GM19463 (cell line): ENCODE measurements at regions not wholly inside any gene's neighbourhood (a gene's known extent, or its start where the extent isn't known, plus 50 kb on each side); places are given as distances from the start of the nearest gene placed in this dataset.
A peak's percentile ranks its signal among the peaks of the same experiment; 100 is the strongest.

ENCODE experiments used
- ATAC-seq: cut with Tn5 transposase; IDR thresholded peaks from one replicate; pipeline ENCODE4 v1.9.1; 2021; ENCODE audit warnings: mild to moderate bottlenecking, moderate library complexity; ENCODE audit not compliant: unreplicated experiment

DNA sequence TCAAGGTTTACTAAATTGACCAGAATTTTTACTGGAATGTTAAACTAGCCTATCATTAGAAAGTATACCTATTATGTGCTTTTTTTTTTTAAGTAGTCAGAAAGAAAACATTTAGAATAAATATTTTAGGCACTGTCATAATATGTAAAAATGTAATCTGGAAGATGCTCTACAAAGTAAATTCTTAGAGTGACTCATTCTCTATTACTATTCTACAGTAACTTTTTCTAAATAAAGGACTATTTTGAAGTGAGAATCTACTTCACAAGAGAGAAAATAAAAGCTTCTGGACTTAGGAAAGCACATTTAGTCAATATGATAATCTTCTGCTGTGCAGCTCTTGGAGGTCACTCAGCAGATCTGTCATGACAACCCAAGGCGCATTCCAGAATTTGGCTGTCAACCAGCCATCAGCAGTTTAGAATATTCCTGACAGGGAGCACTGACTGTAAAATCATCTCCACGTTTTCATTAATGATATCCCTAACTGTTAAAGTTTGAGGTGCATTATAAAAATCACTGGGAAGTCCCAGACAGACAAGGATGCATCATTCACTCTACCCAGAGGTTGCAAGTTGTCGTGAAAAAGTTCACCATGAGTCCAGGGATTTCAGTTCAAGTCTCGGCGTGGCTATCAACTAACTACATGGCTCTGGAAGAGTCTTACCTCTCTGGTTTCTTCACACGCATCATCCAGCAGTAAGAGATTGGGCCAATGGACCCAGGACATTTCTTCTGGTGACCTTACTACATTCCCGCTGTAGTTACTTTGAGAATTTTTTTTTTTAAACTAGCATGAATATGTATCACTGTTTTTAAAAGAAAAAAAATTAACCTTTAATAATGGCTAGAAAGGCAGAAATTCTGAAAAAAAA is 374.9 kb downstream of the GJA1 start:
- no peak for ATAC-seq

GRCh38 chr6:121811106-121811505 is 375.7 kb downstream of the GJA1 start:
- no peak for ATAC-seq

DNA sequence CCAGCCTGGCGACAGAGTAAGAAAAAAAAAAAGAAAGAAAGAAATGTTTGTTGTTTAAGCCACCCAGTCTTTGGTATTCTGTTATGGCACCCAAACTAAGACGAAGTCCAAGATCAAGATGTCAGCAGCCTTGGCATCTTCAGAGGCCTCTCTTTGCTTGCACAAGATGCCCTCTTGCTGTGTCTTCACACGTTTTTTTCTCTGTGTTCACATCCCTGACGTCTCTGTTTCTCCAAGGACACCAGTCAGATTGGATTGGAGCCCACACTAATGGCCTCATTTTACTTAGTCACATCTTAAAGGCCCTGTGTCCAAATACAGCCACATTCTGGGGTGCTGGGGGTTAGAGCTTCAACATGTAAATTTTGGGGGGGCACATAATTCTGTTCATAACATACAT is 380.9 kb downstream of the GJA1 start:
- no peak for ATAC-seq

GRCh38 chr6:121816906-121817540 is 381.6 kb downstream of the GJA1 start:
- ATAC-seq = no peak

GRCh38 chr6:121823437-121823851 is 388.0 kb downstream of the GJA1 start:
- no peak for ATAC-seq

DNA sequence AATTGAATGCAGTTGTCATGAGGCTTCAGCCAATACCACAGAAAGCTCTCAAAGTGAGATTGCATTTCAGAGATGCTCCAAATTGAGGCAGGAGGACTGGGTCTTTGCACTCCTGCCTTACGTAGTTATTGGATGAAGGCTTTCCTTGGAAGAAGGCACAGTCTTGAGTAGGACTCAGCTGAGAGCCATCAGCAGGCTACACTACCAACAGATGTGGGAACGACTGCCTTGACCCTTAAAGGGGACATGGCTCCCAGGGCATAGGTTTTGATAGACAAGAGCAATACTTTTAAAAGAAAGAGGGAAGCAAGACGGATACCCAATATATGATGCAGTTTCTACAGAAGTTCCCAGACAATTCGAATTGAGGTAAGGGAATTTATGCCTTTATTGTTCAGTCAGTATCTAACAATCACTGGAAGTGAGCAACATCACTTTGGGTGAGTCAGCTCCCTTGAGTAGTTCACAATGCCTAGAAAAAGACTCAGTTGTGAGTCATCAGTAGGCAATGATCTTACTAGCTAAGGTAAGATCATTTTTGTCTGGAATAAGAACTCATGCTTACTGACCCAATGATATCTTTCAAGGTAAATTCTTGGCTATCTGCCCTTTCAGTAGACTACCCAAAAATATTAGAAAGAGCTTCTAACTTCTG is 390.8 kb downstream of the GJA1 start:
- no peak for ATAC-seq

GRCh38 chr6:121828146-121828886 is 392.9 kb downstream of the GJA1 start:
- ATAC-seq = no peak

DNA sequence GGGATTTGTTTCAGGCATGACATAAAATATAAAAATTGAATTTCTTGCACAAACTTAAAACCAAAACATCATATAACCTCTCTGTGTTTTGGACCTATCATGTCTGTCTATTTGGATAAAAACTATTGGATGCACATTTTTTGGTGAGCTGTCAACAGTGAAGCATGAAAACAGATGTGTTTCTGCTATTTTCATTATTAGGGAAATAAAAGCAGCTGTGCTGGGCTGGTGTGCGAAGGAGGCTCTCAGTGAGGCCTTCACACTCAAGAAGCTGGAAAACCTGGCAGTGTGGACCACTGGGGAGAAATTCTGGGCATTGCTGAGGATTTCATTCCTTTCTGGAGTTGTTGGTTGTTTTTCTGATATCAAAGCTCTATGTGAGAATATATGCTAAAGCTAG is 395.3 kb downstream of the GJA1 start:
- no peak for ATAC-seq

- no peak for ATAC-seq
Measured at GRCh38 chr6:121835662-121836061, 400.2 kb downstream of the GJA1 start.

- no peak for ATAC-seq
Measured at GRCh38 chr6:121837545-121838229, 402.2 kb downstream of the GJA1 start.

- ATAC-seq = peak; percentile 55
Measured at GRCh38 chr6:121838842-121839241, 403.4 kb downstream of the GJA1 start.

DNA sequence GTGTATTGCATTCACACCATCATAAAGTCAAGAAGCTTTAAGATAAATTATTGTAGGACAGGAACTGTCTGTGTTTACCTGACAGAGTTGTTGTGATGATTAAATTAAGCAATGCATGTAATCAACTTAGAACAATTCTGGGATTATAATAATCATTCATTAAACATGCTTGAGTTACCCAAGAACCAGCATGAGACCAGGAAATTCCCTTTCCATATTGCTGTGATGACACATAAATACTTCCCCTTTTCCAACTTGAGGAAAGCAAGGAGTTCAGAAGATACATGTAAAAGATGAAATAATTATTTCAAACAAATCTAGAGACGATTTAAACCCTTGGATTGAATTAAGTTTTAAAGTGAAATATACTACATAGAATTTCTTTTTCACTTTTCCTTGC is 404.4 kb downstream of the GJA1 start:
- no peak for ATAC-seq

GRCh38 chr6:121844898-121845297 is 409.5 kb downstream of the GJA1 start:
- no peak for ATAC-seq

DNA sequence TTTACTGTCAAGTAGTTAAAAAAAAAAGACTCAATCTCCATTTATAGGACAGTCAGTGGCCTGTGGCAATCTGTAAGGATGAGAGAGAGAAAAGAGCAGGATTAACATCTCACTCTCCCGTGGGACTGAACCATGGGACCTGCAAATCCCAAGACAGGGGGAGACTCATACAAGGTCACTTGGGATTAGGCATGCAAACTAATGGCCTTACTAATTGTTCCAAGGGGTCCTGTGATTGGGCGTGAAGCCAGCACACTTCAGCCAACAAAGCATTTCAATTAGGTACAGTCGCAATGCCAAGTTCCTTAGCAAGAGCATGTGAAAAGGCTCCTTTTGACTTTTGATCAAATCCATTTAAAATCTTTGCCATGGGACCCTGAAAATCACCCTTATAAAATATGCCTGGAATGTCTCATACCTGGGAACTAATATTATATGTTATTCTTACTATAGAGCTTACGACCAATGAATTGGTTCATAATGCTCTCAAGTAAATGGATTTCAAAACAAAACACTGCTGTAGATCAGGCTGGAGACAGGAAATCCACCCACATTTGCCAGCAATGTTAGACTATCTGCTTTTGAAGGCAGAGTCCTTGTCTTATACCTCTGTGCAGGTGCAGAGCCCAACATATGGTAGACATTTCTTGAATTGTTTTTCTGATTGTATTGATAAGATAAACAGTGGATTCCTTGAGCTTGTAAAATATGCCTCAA is 412.5 kb downstream of the GJA1 start:
- no peak for ATAC-seq

- ATAC-seq = no peak
Measured at GRCh38 chr6:121848523-121849255, 413.2 kb downstream of the GJA1 start.

DNA sequence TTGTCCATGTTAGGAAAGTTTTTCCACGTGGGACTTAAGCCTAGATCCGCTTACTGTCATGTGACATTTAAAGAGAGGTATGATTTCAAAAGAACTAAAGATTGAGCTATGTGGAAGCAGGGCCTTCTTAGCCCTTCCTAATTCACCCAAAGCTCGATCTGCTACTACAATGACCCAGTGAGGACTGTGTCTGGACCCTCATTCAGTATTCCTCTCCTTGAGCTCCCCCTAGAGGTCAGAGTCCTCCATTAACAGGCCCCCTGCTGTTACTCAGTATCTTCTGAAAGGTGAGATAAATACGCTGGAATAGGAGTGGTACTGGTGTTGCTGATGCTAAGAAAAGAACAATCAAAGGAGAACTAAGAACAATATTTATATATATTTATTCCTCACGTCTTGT is 414.0 kb downstream of the GJA1 start:
- ATAC-seq = peak; percentile 90

- ATAC-seq = no peak
Measured at GRCh38 chr6:121851056-121851455, 415.6 kb downstream of the GJA1 start.

DNA sequence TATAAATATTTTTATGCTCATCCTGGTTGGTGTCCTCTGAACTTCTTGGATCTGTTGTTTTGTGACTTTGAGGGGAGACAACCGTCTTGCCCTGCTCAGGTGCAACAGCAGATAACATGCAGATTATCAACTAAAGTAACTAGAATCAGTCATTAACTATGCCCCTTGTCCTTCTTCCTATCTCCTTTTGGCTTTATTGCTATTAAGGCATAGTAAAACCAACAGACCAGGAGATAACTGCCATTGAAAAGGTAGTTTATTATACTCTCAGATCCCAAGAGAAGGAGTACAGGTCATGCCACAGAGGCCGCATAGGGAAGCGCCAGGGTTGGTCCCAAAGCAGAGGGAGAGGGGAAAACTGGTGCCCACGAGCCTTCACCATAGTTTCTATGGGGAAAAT is 418.2 kb downstream of the GJA1 start:
- ATAC-seq = no peak

DNA sequence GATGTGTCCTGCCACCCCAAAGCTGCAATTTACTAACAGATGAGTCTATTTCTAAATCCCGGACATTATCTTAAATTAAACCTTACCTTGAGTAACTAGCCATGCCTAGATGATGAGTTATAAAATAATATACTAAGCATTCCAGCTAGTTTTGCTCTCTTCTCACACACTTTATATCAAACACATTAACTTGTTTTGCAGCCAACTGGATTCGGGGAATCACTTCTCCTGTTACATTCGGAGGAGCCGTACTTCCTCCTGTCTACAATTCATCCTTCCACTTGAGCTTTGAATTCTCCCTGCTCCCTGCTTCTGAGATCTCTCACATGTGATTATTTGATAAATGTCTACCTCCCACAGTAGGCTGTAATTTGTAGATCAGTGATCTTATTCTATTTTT is 420.1 kb downstream of the GJA1 start:
- no peak for ATAC-seq
